A673 (cell line): ENCODE measurements at regions not wholly inside any gene's neighbourhood (a gene's known extent, or its start where the extent isn't known, plus 50 kb on each side); places are given as distances from the start of the nearest gene placed in this dataset.

Experiments used
- CTCF ChIP-seq: fragments of 300-800, 200-600 bp; sonication (generic); conservative IDR thresholded peaks from 2 replicates; pipeline ENCODE4 v1.5.1; 2017; ENCODE audit warnings: low read depth, mild to moderate bottlenecking, antibody characterized with exemption, low read length, moderate library complexity, mixed read lengths
- EZH2 ChIP-seq: fragments of 200-600 bp; sonication (generic); IDR thresholded peaks from 2 replicates; pipeline ENCODE4 v1.6.1; 2017; ENCODE audit warnings: borderline replicate concordance, low read depth, mild to moderate bottlenecking, mixed read lengths, antibody characterized with exemption, low read length; ENCODE audit not compliant: poor library complexity, severe bottlenecking

- no peak for TF ChIP-seq CTCF
- no peak for TF ChIP-seq EZH2
Measured at GRCh38 chr2:12534646-12535263, 182.0 kb upstream of the TRIB2 start.
